HG02973 (cell line): ENCODE measurements at regions not wholly inside any gene's neighbourhood (a gene's known extent, or its start where the extent isn't known, plus 50 kb on each side); places are given as distances from the start of the nearest gene placed in this dataset.

Experiments used
- ATAC-seq: cut with Tn5 transposase; IDR thresholded peaks from one replicate; pipeline ENCODE4 v1.9.1; 2021; ENCODE audit warnings: moderate library complexity; ENCODE audit not compliant: unreplicated experiment

DNA sequence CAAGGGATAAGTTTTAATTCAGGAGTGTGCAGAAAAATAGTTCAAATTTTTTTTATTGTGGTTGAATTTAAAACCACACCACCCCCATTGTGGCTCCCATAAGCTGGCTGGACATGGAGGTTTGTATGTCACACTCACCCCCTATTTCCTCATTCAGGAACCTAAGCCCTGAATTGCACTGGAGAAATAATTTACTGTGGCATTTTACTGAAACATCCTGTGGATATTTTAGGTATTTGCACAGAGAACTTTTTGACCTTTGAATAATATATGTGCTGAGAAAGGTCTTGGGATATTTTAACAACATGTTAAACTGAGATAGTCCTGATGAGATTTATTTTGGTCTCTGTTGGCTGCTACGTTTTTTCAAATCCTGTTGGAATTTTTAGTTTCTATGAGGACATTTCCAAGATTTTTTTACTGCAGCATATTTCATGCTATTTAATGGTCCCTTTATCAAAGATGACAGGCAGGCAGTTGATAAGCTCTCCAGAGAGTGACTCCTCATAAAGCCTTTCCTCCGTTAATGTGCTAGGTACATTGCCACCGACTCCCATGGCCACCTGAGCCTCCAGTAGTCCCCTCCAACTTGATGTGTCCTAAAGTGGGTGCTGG lies 51.2 kb upstream of the PALM2AKAP2 start:
- no peak for ATAC-seq

DNA sequence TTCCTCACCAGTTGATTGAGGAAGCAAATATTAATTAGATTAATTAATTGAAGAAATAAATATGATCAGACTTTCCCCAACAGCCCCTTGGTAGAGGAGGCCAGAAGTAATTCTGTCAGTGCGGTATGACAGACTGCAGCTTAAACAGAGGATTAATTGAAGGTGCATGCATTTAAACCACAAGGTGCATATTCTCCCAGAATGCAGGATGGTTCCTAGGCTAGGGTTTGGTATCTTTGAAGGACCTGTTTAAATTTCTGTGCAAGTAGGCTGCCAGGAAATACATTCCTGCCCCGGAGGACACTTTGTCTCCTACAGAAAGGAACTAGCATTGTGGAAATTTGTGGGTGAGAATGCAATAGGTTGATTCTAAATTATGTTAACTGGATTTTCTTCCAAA lies 50.5 kb upstream of the PALM2AKAP2 start:
- ATAC-seq, result no peak
